ENCODE measurements at regions not wholly inside any gene's neighbourhood (a gene's known extent, or its start where the extent isn't known, plus 50 kb on each side); places are given as distances from the start of the nearest gene placed in this dataset.

DNA sequence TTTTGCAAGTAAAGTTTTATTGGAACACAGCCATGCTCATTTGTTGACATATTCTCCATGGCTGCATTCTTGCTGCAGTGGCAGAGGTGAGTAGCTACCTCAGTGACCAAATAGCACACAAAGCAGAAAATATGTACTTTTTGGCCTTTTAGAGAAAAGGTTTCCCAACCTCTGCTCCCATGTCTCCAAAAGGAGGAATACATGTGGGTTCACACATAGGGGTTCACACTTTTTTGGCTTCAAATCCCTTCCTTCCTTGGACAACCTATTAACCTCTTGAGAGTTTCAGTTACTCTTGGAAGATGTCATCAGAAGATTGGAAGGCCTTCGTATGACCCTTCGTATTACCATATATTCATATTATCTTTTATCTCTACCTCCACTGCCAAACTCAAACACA, 285.1 kb upstream of the TUT7 start:
- TF ChIP-seq CTCF (conservative IDR thresholded peaks at IDR 0.05; ENCODE audit: low read depth, low read length) (no peak), EZH2phosphoT487 (IDR thresholded peaks at IDR 0.05; ENCODE audit: borderline replicate concordance, low read length) (no peak)

All from PC-3 (cell line).